HG02970 (cell line): ENCODE measurements at regions not wholly inside any gene's neighbourhood (a gene's known extent, or its start where the extent isn't known, plus 50 kb on each side); places are given as distances from the start of the nearest gene placed in this dataset.

Experiments used
- ATAC-seq: cut with Tn5 transposase; IDR thresholded peaks from one replicate; pipeline ENCODE4 v1.9.1; 2021; ENCODE audit warnings: mild to moderate bottlenecking, moderate library complexity, moderate number of reproducible peaks; ENCODE audit not compliant: unreplicated experiment, low FRiP score

DNA sequence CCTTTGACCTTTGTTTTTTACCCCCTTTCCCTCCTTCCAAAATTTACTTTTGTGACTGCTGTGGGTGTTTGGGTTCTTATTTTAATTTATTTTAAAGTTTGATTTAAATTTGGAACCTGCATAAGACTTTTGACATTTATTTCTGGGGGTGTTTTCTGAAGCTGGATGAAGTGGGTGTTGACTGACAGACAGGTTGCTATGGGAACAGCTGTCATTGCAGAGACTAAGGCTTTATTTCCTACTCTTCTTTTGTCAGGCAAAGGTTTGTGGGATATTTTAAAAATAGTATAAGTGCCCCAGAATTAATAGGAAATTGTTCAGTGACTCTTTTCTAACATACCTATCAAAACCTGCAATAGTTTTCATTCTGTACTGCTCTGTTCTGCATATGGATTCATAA, 290.8 kb upstream of the ESRRG start:
- no peak for ATAC-seq

DNA sequence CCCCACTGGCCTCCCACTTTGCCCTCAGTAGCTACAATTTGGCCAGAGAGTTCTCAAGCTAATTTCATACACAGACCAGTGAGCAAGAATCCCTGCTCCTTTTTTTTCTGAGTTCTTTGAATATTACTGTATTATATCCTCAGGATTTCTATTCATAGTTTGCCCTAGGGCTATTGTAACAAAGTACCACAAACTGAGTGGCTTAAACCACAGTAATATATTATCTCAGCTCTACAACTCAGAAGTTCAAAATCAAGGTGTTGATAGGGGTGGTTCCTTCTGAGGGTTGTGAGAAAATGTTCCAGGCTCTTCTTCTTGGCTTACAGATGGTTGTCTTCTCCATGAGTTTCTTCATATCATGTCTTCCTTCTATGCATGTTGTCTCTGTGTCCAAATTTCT, 289.4 kb upstream of the ESRRG start:
- no peak for ATAC-seq

DNA sequence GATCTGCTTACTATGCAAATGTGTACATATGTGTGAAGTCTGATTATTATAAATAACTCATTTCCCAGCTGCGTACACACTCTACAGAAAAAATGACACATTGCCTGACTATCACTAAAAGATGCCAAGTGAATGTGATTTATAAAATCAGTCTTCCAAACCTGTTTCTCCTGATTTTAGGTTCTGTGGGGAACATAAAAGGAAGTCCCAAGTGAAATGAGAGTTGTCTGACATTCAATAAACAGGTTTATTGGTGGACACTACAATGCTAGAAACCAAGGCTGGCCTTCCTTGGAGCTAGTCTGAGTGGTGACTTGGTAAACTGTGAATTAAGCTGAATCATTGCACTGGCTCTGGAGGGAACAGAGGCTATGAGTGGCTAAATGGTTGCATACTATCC, 287.9 kb upstream of the ESRRG start:
- no peak for ATAC-seq

DNA sequence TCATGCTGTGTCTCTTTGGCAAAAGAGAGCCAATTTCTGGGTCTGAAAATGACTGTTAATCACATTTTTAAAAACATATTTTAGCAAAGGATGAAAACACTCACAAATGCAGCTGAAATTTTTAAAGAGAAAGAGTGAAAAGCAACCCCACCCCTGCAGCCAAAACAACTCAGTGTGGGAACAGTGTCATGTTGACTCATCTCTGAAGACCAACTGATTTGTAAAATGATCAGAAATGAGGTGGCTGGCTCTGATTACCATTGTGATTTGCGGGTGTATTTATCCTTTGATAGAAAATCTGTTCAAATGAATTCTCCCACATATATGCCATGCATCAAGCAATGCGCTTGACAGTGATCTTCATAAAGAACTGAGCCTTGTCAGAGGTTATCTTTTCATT, 287.0 kb upstream of the ESRRG start:
- ATAC-seq, result no peak

DNA sequence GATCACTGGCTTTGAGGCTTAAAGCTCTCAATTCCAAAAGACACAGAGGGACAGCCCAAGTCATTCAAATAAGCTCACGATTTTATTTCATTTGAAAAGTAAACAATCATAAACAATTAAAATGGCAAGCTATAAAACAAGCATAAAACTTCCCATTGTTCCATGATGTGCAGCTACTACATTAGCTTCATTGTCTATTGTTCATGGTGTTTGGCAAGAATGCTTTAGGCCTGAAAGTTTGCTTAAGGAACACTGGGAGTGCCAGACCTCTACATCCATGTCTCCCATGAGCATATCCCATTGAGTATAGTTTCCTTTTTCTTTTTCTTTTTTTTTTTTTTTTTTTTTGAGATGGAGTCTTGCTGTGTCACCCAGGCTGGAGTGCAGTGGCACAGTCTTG, 286.1 kb upstream of the ESRRG start:
- ATAC-seq, result no peak

DNA sequence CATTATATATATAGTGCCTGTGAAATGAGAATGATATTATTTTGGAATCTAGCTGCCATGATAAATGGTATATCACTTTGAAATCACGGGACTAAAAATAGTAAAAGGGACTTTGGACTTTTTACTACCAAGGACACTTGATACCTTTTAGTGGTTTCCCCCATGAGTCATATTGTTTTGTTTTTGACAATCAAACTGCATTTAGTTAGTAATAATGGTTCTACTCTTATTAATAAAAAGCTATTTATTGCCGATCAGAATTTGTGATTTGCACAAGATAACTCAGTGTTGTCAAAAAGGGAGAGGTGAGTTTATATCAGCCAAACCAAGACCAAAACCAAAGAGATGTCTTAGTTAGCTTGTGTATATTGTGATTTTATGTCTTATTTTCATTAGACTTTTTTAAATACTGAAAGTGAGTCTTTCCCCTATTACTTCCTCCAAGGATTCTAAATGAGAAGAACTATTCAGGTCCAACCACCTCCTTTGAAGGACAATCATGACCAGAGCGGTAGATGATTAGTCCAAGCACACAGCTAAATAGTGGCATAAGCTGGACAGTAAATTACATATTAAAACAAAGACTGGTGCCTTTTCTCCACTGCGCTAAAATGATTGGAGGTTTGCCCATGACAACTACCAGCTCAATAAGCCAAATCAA, 281.7 kb upstream of the ESRRG start:
- ATAC-seq, result no peak

DNA sequence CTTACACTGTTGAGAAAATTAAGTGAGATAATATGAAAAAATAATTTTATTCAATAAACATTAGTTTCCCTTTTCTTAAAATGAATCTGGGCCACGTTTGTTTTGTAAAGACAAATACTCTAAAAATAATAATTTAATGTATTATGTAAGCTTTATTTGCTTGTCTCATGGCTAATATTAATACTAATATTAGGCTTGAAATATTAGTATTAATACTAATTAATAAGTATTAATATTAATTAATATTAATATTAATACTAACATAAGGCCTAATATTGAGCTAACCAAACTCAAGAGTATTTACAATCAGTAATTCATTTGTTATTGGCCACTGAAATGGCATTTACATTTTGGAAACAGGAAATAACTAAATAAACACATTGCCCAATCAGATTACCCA, 280.1 kb upstream of the ESRRG start:
- ATAC-seq, result no peak

DNA sequence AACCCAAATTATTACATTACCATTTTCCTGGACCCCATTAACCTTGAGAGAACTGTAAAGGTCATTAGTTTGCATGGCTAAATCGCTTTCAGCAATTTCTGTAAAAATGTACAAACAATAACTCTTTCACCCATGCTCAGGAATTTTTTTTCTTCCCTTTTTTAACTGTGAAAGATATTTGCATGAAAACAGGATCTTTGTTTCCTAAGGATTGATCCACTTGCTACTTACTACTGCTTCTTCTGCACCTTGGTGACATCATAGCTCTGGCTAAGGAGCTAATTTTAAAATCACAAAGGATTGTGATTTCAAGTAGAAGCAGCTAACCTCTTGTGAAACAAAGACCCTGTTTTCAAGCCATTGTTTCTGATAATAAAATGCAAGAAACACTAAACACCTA, 274.6 kb upstream of the ESRRG start:
- no peak for ATAC-seq

DNA sequence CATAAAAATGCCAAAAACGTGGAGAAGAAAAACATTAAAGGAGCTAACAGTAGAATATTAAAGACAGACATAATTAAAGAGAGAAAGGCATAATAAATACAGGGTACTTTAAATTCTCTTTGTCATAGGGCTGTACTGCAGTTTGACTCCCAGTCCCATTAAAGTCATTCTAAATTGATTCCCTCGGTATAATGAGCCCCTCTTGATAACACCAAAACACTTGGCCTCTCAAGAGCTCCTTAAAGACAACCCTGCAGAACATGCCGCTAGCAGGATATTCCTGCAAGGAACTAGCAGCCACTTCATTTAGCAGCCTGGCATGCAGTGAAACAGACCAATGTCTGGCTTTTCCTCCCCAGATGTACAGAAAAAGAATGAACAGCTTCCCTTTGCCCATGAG, 273.8 kb upstream of the ESRRG start:
- no peak for ATAC-seq

DNA sequence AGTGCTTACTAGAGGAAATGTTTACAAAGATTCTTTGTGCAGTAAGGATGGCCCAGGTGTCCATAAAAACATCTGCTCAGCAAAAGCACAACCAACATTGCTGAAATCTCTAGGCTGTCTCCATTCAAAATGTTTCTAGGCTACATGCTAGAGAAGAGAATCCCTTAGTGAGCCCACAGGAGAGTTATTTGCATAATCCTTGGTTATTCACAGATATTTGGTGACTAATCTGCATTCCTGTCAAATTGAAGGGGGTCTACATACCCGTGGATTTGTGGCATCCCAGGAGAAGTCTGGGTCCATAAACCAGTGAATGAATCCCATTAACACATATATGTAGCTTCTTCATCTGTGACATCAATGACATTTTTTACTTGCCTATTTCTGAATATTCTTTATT, 261.3 kb upstream of the ESRRG start:
- no peak for ATAC-seq

DNA sequence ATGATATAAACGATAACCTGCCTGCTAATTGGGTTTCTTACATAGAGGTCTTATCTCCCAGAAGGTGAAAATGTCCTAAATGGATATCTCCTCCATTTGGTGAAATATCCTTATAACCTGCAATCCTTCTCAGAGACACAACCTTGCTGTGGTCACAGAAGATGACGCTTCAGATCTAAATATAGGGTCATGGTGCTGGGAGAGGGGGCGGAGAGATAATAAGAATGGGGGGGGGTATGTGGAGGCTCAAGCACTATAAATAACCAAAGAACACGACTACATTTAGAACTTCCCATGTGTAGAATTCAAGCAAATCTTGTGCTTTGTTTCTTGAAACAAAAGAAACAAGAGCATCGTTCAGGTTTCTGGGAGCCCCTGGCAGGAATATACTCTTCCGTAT, 260.6 kb upstream of the ESRRG start:
- no peak for ATAC-seq

DNA sequence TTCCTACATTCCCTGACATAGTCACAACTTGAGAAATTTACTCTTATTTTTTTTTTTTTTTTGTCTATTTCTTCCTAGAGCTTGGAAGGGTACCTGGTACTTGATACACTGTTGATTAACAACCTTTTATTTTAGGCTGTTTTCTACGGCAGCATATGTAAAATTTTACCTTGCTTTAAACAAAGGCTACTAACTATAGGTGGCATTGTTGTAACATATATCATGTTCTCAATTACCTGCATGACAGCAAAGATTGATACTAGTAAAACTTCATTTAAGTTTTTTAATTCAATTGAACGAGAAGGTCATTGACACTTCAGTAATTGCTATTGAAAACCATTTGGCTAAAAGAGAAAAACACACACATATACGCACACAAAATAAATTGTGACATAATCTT, 238.3 kb upstream of the ESRRG start:
- ATAC-seq, result no peak

DNA sequence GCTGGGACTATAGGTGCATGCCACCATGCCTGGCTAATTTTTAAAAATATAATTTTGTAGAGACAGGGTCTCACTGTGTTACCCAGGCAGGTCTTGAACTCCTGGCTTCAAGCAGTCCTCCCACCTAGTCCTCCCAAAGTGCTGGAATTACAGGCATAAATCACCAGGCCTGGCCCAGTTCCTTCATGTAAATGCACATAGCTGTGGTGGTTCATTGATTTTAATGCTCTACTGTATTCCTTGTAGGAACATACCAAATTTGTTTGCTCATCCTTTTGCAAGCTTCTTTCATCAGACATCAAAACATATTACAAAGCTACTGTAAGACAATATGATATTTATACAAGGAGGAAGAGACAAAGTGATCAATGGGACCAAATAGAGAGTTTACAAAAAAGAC, 237.5 kb upstream of the ESRRG start:
- no peak for ATAC-seq

DNA sequence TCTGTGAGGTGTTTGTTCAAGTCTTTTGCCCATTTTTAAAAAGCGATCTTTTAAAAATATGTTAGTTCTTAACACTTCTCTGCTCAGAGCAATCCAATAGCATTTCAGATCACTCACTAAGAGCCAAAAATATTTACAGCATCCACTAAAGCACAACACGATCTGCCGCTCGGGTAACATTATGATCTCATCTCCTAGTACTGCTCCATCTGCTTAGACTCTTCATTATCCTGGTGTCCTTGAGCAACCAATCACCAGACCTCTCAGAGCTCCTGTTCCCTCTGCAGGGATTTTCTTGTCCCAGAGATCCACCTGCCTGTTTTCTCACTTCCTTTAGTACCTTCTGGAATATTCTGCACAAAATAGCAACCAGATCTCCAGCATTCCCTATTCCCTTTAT, 235.3 kb upstream of the ESRRG start:
- ATAC-seq, result no peak

DNA sequence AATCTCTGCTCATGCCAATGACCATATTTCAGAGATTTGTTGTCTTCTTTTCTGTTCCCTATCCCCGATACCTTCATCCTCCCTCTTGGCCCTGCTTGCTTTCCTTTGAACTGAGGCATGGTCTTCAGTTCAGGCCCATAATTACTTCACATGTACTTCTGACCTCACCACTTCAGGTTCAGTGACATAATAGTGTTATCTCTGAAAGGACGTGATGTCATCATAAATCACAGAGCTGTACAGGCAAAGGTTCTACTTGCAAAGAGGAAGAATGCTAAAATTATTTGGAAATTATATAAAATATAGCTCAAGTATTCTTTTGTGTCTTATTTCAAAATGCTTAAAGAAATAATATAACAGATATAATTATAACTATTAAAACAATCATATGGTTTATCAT, 230.3 kb upstream of the ESRRG start:
- ATAC-seq, result no peak

DNA sequence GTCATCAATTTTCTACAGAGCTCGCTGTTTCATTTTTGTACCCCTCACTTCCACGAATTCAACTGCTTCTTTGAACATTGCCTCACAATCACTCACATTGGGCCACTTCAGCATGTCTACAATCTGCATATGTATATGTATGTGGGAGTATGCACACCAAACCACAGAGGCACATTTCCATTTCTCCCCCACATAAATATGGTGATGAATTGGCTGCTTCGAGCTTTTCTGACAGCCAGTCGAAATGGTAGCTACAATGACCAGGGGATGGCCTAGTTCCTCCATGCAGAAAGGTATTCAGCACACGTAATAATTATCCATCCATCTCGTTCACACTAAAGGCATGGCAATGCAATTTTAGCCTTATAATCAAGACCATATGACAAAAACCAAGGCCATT, 229.6 kb upstream of the ESRRG start:
- no peak for ATAC-seq

DNA sequence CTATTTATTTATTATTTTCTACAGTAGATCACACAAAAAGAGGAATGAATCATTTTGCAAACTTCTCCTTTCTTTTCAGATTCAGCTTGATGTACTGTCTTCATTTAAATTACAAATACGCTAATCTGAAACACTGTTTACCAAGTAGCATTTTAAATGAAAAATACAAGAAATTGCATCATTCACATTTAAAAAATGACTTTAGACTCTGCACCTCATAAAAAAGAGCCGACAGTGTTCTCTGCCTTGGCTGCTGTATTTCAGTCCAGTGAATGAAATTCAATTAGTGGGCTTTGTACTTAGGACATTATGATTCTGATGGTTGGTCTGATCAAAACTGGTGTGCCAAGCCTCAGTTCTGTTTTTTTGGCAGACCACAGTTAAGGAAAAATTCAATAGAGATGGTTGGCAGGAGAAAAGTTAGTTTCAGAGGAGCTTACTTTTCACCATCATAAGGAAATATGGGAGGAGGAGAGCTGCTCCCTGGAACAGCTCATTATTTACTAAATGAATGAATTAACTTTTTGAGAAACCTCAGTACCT, 222.4 kb upstream of the ESRRG start:
- ATAC-seq, result no peak

DNA sequence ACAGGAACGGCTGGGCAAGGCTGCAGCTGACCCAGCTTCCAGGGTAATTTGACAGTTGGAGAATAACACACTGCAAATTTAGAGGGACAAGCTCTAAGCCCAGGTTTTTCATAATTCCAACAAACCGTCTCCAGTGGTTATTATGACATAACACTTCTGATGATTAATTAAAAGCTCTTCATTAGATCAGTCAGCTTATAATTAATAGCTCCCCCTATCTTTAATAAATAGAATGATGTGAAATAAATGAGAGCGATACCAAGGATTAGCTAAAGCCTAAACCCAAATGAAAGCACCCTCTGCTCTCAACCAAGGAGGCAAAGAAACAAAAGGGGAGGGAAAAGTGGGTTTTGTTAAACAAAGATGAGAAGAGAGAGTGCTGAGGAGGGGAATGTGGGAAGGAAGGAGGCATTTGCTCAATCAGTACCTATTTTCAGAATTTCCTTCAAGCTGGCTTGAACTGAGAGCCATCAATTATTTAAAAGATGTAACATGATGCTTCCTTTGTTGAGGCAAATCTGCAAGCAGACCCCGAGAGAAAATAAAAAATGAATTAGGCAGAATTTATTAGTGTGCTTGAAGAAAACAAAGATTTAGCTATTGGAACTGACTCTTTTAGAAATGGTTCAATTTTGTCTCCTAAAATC, 221.8 kb upstream of the ESRRG start:
- ATAC-seq, result no peak

DNA sequence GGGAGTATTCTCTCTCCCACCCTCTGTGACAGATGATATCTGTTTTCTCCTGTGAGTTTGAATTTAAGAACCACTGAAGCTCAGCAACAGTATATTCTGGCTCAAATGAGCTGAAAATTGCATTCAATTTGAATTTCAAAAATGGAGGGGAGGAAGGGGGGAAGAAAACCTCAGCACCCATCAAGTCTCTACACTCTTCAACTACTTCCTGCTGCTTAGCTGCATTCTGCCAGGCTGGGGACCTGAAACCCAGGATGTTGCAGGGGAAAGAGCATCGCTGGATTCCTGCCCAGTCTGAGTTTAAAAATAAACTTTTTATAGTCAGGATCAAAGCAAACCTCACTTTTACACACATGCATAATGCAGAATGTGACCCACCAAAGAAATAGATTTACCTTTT, 214.3 kb upstream of the ESRRG start:
- no peak for ATAC-seq

DNA sequence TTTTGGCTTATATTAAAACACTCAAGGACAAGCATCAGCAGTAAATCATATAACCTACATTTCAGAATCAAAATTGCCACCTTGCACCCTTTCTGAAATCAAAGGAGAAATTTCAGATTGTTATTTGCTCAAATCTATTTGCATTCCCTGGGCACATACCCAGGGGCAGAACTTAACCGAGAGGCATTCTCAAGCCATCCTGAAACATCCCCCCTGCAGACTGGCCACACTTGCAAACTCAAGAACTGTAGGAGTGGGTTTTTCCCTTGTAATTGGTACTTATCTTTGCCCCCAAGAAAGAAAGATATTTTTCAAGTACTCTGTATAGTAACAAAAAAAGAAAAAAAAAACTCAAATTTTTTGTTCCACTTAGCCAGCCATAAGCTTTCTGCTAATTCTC, 213.6 kb upstream of the ESRRG start:
- no peak for ATAC-seq

DNA sequence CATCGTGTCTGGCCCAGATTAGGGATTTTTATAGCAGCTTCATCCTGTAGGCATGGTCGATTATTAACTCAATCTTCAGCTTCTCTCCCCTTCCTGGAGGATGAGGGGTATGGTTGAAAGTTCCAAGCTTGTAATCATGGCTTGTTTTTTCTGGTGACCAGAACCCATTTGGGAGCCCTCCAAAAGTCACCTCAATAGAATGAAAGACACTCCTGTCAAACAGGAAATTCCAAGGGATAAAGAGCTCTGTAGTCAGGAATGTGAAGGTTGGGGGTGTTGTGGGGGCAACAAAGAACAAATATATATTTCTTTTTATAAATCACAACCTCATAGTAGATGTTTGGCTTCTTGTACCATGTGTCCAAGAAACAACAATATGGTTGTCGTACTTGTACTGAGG, 212.7 kb upstream of the ESRRG start:
- no peak for ATAC-seq

DNA sequence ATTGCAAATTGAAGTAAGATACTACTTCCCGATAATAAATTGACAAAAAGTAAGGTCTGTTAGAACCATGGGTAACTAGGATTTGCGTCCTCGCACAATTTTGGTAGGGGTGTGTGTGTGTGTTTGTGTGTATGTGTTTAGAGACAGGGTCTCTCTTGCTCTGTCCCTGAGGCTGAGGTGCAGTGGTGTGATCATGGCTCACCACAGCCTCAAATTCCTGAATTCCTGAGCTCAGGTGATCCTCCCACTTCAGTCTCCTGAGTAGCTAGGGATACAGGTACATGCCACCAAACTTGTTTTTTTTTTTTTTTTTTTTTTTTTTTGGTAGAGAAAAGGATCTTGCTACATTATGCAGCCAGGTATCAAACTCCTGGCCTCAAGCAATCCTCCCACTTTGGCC, 209.2 kb upstream of the ESRRG start:
- ATAC-seq, result no peak
